Suppressor macrophage treated with lipopolysaccharide for 1 hour (primary cell): ENCODE measurements at regions not wholly inside any gene's neighbourhood (a gene's known extent, or its start where the extent isn't known, plus 50 kb on each side); places are given as distances from the start of the nearest gene placed in this dataset.
"Not testable (repeated sequence)": the region's sequence is repeated elsewhere in the genome, so short reads cannot be mapped to it uniquely, and the experiment has no call there.

Source experiments
- DNase-seq, 3 donors: peaks; one replicate each; pipeline ENCODE4 v3.0.0-alpha.2; 2020 to 2022

GRCh38 chr6:834866-835265 lies 141.9 kb upstream of the EXOC2 start:
- DNase-seq: no peak

- DNase-seq: no peak
Observed at GRCh38 chr6:834190-834589, 141.3 kb upstream of the EXOC2 start.

- DNase-seq: not testable (repeated sequence)
Observed at GRCh38 chr6:832804-833203, 139.9 kb upstream of the EXOC2 start.

- DNase-seq: no peak
Observed at GRCh38 chr6:830667-831327, 137.9 kb upstream of the EXOC2 start.

- no peak for DNase-seq
Observed at GRCh38 chr6:829656-830055, 136.7 kb upstream of the EXOC2 start.

GRCh38 chr6:827431-827830 lies 134.5 kb upstream of the EXOC2 start:
- DNase-seq: no peak

GRCh38 chr6:819122-819521 lies 126.2 kb upstream of the EXOC2 start:
- no peak for DNase-seq

- DNase-seq: no peak
Observed at GRCh38 chr6:818196-818595, 125.3 kb upstream of the EXOC2 start.

- DNase-seq: peak; percentile 61 to 72 (median 67)
Observed at GRCh38 chr6:816510-817084, 123.7 kb upstream of the EXOC2 start.

- DNase-seq: no peak
Observed at GRCh38 chr6:815348-815738, 122.4 kb upstream of the EXOC2 start.

- no peak for DNase-seq
Observed at GRCh38 chr6:814378-815347, 121.7 kb upstream of the EXOC2 start.

GRCh38 chr6:811831-812230 lies 118.9 kb upstream of the EXOC2 start:
- no peak for DNase-seq

- DNase-seq: no peak
Observed at GRCh38 chr6:811191-811590, 118.3 kb upstream of the EXOC2 start.

- DNase-seq: no peak
Observed at GRCh38 chr6:804771-805170, 111.8 kb upstream of the EXOC2 start.

- DNase-seq: no peak
Observed at GRCh38 chr6:804317-804716, 111.4 kb upstream of the EXOC2 start.

- DNase-seq: no peak
Observed at GRCh38 chr6:803191-803977, 110.4 kb upstream of the EXOC2 start.

- no peak for DNase-seq
Observed at GRCh38 chr6:802701-803100, 109.8 kb upstream of the EXOC2 start.

- not testable (repeated sequence) for DNase-seq
Observed at GRCh38 chr6:802223-802622, 109.3 kb upstream of the EXOC2 start.

- no peak for DNase-seq
Observed at GRCh38 chr6:799769-800168, 106.8 kb upstream of the EXOC2 start.

GRCh38 chr6:797479-798077 lies 104.6 kb upstream of the EXOC2 start:
- DNase-seq: peak; percentile 63 to 71 (median 66)

- DNase-seq: no peak
Observed at GRCh38 chr6:795046-795685, 102.2 kb upstream of the EXOC2 start.

- no peak for DNase-seq
Observed at GRCh38 chr6:793261-793660, 100.3 kb upstream of the EXOC2 start.
